Endothelial cell of umbilical vein (primary cell): ENCODE measurements at regions not wholly inside any gene's neighbourhood (a gene's known extent, or its start where the extent isn't known, plus 50 kb on each side); places are given as distances from the start of the nearest gene placed in this dataset.

Experiments
- BruUV-seq: library from RNA; stranded (reverse); fragments of 400-500 nt; replicated peaks from 2 replicates; lab custom pipeline; 2021; lab: Mats Ljungman, UMichigan
- CTCF ChIA-PET: fragments of 300-600, 350-600 bp; sonication (Branson Sonifier 250); formaldehyde crosslinking; loops from one replicate; lab custom pipeline; 2021; ENCODE audit warnings: antibody characterized with exemption, inconsistent platforms; lab: Charles Lee
- POLR2A ChIA-PET: fragments of 300-600, 350-600 bp; sonication (Branson Sonifier 250); formaldehyde crosslinking; loops from one replicate; lab custom pipeline; 2021; ENCODE audit warnings: antibody characterized with exemption, inconsistent platforms; lab: Charles Lee
- DNase-seq: peaks from one replicate; pipeline ENCODE4 v3.0.0-alpha.2; 2011; ENCODE audit warnings: low read depth, low spot score
- FAIRE-seq: peaks from 2 replicates; lab custom pipeline; 2011; peaks lifted over from hg19 to GRCh38; lab: Jason Lieb, UNC
- H2AFZ ChIP-seq: 2 replicates; pipeline ENCODE4 v1.6.0; 2012; ENCODE audit warnings: low read depth, low read length, control low read depth, inconsistent platforms
- H3K27ac ChIP-seq: 2 replicates; pipeline ENCODE4 v1.5.1; 2011; ENCODE audit warnings: low read depth, mild to moderate bottlenecking, control low read depth, low read length, moderate library complexity; ENCODE audit not compliant: insufficient read depth
- H3K27me3 ChIP-seq, 2 experiments: 2 replicates each; pipeline versions ENCODE4 v1.6.0 to v1.6.1; 2011; ENCODE audit warnings: low read length in 2 of 2, mixed read lengths in 1 of 2; ENCODE audit not compliant: control insufficient read depth in 2 of 2, insufficient read depth in 2 of 2
- H3K36me3 ChIP-seq, 2 experiments: 2 replicates in 1 of 2; 3 replicates in 1 of 2; pipeline ENCODE4 v1.5.1; 2011; ENCODE audit warnings: low read length in 2 of 2, mild to moderate bottlenecking in 1 of 2, moderate library complexity in 1 of 2; ENCODE audit not compliant: control insufficient read depth in 2 of 2, insufficient read depth in 2 of 2; ENCODE audit errors: extremely low read depth in 1 of 2
- H3K4me1 ChIP-seq: 3 replicates; pipeline ENCODE4 v1.5.1; 2011; ENCODE audit warnings: mild to moderate bottlenecking, low read length; ENCODE audit not compliant: control insufficient read depth, insufficient read depth; ENCODE audit errors: extremely low read depth
- H3K4me2 ChIP-seq: 2 replicates; pipeline ENCODE4 v1.6.1; 2011; ENCODE audit warnings: low read length, control low read depth, mixed read lengths; ENCODE audit not compliant: insufficient read depth
- H3K4me3 ChIP-seq, 3 experiments: fragments of 200-600 bp in 1 of 3; sonication (generic), shearing (Covaris generic) in 1 of 3; replicated peaks in 1 of 3; 2 replicates each; pipeline ENCODE4 v1.5.1; 2011 to 2016; ENCODE audit warnings: control low read depth in 3 of 3, low read length in 3 of 3, mild to moderate bottlenecking in 2 of 3, inconsistent platforms in 1 of 3, low read depth in 1 of 3, moderate library complexity in 1 of 3; ENCODE audit not compliant: insufficient read depth in 1 of 3
- H3K79me2 ChIP-seq: 2 replicates; pipeline ENCODE4 v1.6.0; 2012; ENCODE audit warnings: low read length, inconsistent platforms; ENCODE audit not compliant: control insufficient read depth, insufficient read depth
- H3K9ac ChIP-seq: replicated peaks from 2 replicates; pipeline ENCODE3; 2011; ENCODE audit warnings: low read length, control low read depth; ENCODE audit not compliant: insufficient read depth; ENCODE audit errors: extremely low read depth
- H3K9me1 ChIP-seq: replicated peaks from 3 replicates; pipeline ENCODE4 v1.6.0; 2011; ENCODE audit warnings: mild to moderate bottlenecking, low read length; ENCODE audit not compliant: control insufficient read depth, insufficient read depth; ENCODE audit errors: extremely low read depth
- H3K9me3 ChIP-seq: replicated peaks from 2 replicates; pipeline ENCODE4 v1.5.1; 2012; ENCODE audit warnings: low read length, inconsistent platforms; ENCODE audit not compliant: control insufficient read depth, insufficient read depth
- H4K20me1 ChIP-seq: replicated peaks from 2 replicates; pipeline ENCODE3; 2011; ENCODE audit warnings: mild to moderate bottlenecking, low read length; ENCODE audit not compliant: control insufficient read depth, insufficient read depth; ENCODE audit errors: extremely low read depth
- CTCF ChIP-seq, 2 donors: IDR thresholded peaks; 1 replicate in 1 of 2; 2 replicates in 1 of 2; pipeline ENCODE4 v1.5.1; 2011; ENCODE audit warnings: low read length in 2 of 2, mild to moderate bottlenecking in 2 of 2, moderate library complexity in 2 of 2, control low read depth in 1 of 2, inconsistent platforms in 1 of 2, low read depth in 1 of 2; ENCODE audit not compliant: insufficient read depth in 1 of 2; ENCODE audit errors: extremely low read depth in 1 of 2
- EZH2 ChIP-seq: IDR thresholded peaks from 2 replicates; pipeline ENCODE4 v1.6.1; 2012; ENCODE audit warnings: borderline replicate concordance, low read depth, mild to moderate bottlenecking, moderate library complexity, low read length, inconsistent platforms; ENCODE audit not compliant: severe bottlenecking
- FOS ChIP-seq: IDR thresholded peaks from 2 replicates; pipeline ENCODE4 v1.6.1; 2011; ENCODE audit warnings: mild to moderate bottlenecking, low read length, moderate library complexity, borderline replicate concordance; ENCODE audit not compliant: insufficient read depth
- GATA2 ChIP-seq: IDR thresholded peaks from 2 replicates; pipeline ENCODE4 v1.7.0; 2011; ENCODE audit warnings: low read depth, mild to moderate bottlenecking, moderate library complexity, mixed read lengths, low read length; ENCODE audit not compliant: insufficient read length, insufficient read depth
- JUN ChIP-seq: IDR thresholded peaks from 2 replicates; pipeline ENCODE4 v1.6.1; 2011; ENCODE audit warnings: borderline replicate concordance, low read depth; ENCODE audit not compliant: insufficient read length, insufficient read depth
- MAX ChIP-seq: IDR thresholded peaks from 2 replicates; pipeline ENCODE4 v1.6.1; 2011; ENCODE audit not compliant: insufficient read depth, insufficient read length
- MYC ChIP-seq: IDR thresholded peaks from one replicate; pipeline ENCODE4 v1.6.1; 2011; ENCODE audit warnings: mild to moderate bottlenecking, low read depth, low read length
- POLR2A ChIP-seq: IDR thresholded peaks from 2 replicates; pipeline ENCODE4 v1.6.1; 2012; ENCODE audit warnings: low read depth, mild to moderate bottlenecking, control low read depth, low read length
- POLR2AphosphoS5 ChIP-seq: IDR thresholded peaks from 2 replicates; pipeline ENCODE4 v1.6.1; 2012; ENCODE audit warnings: low read depth, mild to moderate bottlenecking, control low read depth, low read length, moderate library complexity; ENCODE audit not compliant: insufficient read depth
- dilution Hi-C: fragments of 300-500 bp; cut with MboI; formaldehyde crosslinking; loops from one replicate; pipeline ENCODE4 v1.15.0; 2019; ENCODE audit warnings: low sequenced_read_pairs; ENCODE audit not compliant: extremely low pct_ligation_motif_present
- intact Hi-C: fragments of 100-400 bp; cut with micrococcal nuclease; formaldehyde crosslinking; loops from one replicate; pipeline ENCODE4 v1.10.0; 2022

- no peak for FAIRE-seq
- TF ChIP-seq CTCF (IDR thresholded peaks at IDR 0.05; ENCODE audit: extremely low read depth in 1 of 2, insufficient read depth in 1 of 2, low read depth in 1 of 2, low read length in 2 of 2): no peak
- Histone ChIP-seq H3K27ac (no peak overlapping the region), H3K4me3 (no peak overlapping the region), H3K9ac (no peak overlapping the region), H4K20me1 (no peaks in the 10 kb centered on the region), H3K4me1 (no peaks in the 10 kb centered on the region), H3K9me1 (no peaks in the 10 kb centered on the region), H3K36me3 (no peaks in the 10 kb centered on the region), H3K9me3 (no peaks in the 10 kb centered on the region), H2AFZ (no peak overlapping the region), H3K4me2 (no peak overlapping the region), H3K27me3 (no peaks in the 10 kb centered on the region), H3K79me2 (no peaks in the 10 kb centered on the region)
- ChIA-PET POLR2A (no interaction called here), CTCF (no interaction called here)
- intact Hi-C loops (no loop called here), dilution Hi-C loops (no loop called here)
- DNase-seq: no peak
- BruUV-seq: no TSS peak
Observed at GRCh38 chr15:46894644-46895043, 822.7 kb upstream of the SEMA6D start.

- TF ChIP-seq EZH2: no peak
- TF ChIP-seq POLR2A: no peak
- no peak for TF ChIP-seq POLR2AphosphoS5
- no peak for TF ChIP-seq CTCF (IDR thresholded peaks at IDR 0.05; ENCODE audit: extremely low read depth in 1 of 2, insufficient read depth in 1 of 2, low read depth in 1 of 2, low read length in 2 of 2)
- TF ChIP-seq JUN: no peak
- TF ChIP-seq MYC: no peak
- TF ChIP-seq MAX: no peak
- TF ChIP-seq GATA2: no peak
- TF ChIP-seq FOS: no peak
- DNase-seq (no peak), FAIRE-seq (no peak)
- Histone ChIP-seq H3K9me3 (no peaks in the 10 kb centered on the region), H3K4me1 (no peaks in the 10 kb centered on the region), H3K27me3 (no peaks in the 10 kb centered on the region), H3K9ac (no peak overlapping the region), H3K4me3 (no peak overlapping the region), H2AFZ (no peak overlapping the region), H3K36me3 (no peaks in the 10 kb centered on the region), H3K27ac (no peak overlapping the region), H3K9me1 (no peaks in the 10 kb centered on the region), H3K4me2 (no peak overlapping the region), H3K79me2 (no peaks in the 10 kb centered on the region), H4K20me1 (no peaks in the 10 kb centered on the region)
- dilution Hi-C loops: no loop called here
- no TSS peak for BruUV-seq
- intact Hi-C loops: no loop called here
- CTCF ChIA-PET: no interaction called here
- POLR2A ChIA-PET: no interaction called here
Observed at GRCh38 chr15:46897266-46897665, 820.0 kb upstream of the SEMA6D start.
